GM12874 (cell line): ENCODE measurements at regions not wholly inside any gene's neighbourhood (a gene's known extent, or its start where the extent isn't known, plus 50 kb on each side); places are given as distances from the start of the nearest gene placed in this dataset.

Experiments
- CTCF ChIP-seq: IDR thresholded peaks from 2 replicates; pipeline ENCODE4 v1.5.1; 2011; ENCODE audit warnings: low read depth, mild to moderate bottlenecking, control low read depth, low read length, moderate library complexity; ENCODE audit not compliant: insufficient read depth

GRCh38 chr5:77550406-77550805, 58.3 kb upstream of the WDR41 start:
- no peak for TF ChIP-seq CTCF

- TF ChIP-seq CTCF: no peak
These were observed 53.2 kb upstream of the WDR41 start for GRCh38 chr5:77545285-77545684.
